ENCODE measurements at regions not wholly inside any gene's neighbourhood (a gene's known extent, or its start where the extent isn't known, plus 50 kb on each side); places are given as distances from the start of the nearest gene placed in this dataset.

- Histone ChIP-seq H3K27ac (no peak overlapping the region), H3K27me3 (no peaks in the 10 kb centered on the region), H3K9me3 (no peaks in the 10 kb centered on the region), H3K4me3 (no peak overlapping the region), H3K4me1 (no peaks in the 10 kb centered on the region), H3K36me3 (ENCODE audit: low read depth, missing control alignments) (no peaks in the 10 kb centered on the region)
- TF ChIP-seq CTCF (IDR thresholded peaks at IDR 0.05) (no peak), POLR2A (IDR thresholded peaks at IDR 0.05) (no peak)
- no peak for DNase-seq
- intact Hi-C loops (cut with DNase I; ENCODE audit: low total_unique reads): no loop called here
Measured at GRCh38 chr2:208980321-208980720, 443.5 kb upstream of the MAP2 start.

- Histone ChIP-seq H3K4me3 (no peak overlapping the region), H3K27ac (no peak overlapping the region), H3K27me3 (no peaks in the 10 kb centered on the region), H3K36me3 (ENCODE audit: low read depth, missing control alignments) (no peaks in the 10 kb centered on the region), H3K9me3 (no peaks in the 10 kb centered on the region), H3K4me1 (no peaks in the 10 kb centered on the region)
- 93 to 98% methylated on average over 3 of the region's 3 CpGs for WGBS, 2 donors
- no peak for DNase-seq
- TF ChIP-seq POLR2A (IDR thresholded peaks at IDR 0.05): no peak
- TF ChIP-seq CTCF (IDR thresholded peaks at IDR 0.05): no peak
- intact Hi-C loops (cut with DNase I; ENCODE audit: low total_unique reads): no loop called here
Measured at GRCh38 chr2:208982831-208983230, 441.0 kb upstream of the MAP2 start.

- H3K27ac ChIP-seq: no peak overlapping the region
- H3K36me3 ChIP-seq (ENCODE audit: low read depth, missing control alignments): no peaks in the 10 kb centered on the region
- intact Hi-C loops (cut with DNase I; ENCODE audit: low total_unique reads): no loop called here
- H3K4me3 ChIP-seq: no peak overlapping the region
- TF ChIP-seq CTCF (IDR thresholded peaks at IDR 0.05) (no peak), POLR2A (IDR thresholded peaks at IDR 0.05) (no peak)
- H3K9me3 ChIP-seq: no peaks in the 10 kb centered on the region
- no peaks in the 10 kb centered on the region for H3K4me1 ChIP-seq
- no peak for DNase-seq
- 73 to 83% methylated on average over 3 of the region's 3 CpGs for WGBS, 2 donors
- H3K27me3 ChIP-seq: no peaks in the 10 kb centered on the region
Measured at GRCh38 chr2:208983486-208983885, 440.4 kb upstream of the MAP2 start.

GRCh38 chr2:208984376-208985090, 439.3 kb upstream of the MAP2 start:
- WGBS, 2 donors: 63 to 74% methylated on average over 6 of the region's 6 CpGs
- no peaks in the 10 kb centered on the region for H3K27me3 ChIP-seq
- no peak overlapping the region for H3K27ac ChIP-seq
- no peaks in the 10 kb centered on the region for H3K9me3 ChIP-seq
- TF ChIP-seq CTCF (IDR thresholded peaks at IDR 0.05): no peak
- no peak for TF ChIP-seq POLR2A (IDR thresholded peaks at IDR 0.05)
- no peaks in the 10 kb centered on the region for H3K36me3 ChIP-seq (ENCODE audit: low read depth, missing control alignments)
- no peaks in the 10 kb centered on the region for H3K4me1 ChIP-seq
- intact Hi-C loops (cut with DNase I; ENCODE audit: low total_unique reads): no loop called here
- H3K4me3 ChIP-seq: no peak overlapping the region
- DNase-seq: peak; percentile 23

GRCh38 chr2:208985644-208986043, 438.2 kb upstream of the MAP2 start:
- no peak for DNase-seq
- intact Hi-C loops (cut with DNase I; ENCODE audit: low total_unique reads): no loop called here
- H3K36me3 ChIP-seq (ENCODE audit: low read depth, missing control alignments): no peaks in the 10 kb centered on the region
- 49 to 61% methylated on average over 5 of the region's 5 CpGs for WGBS, 2 donors
- no peaks in the 10 kb centered on the region for H3K27me3 ChIP-seq
- TF ChIP-seq POLR2A (IDR thresholded peaks at IDR 0.05): no peak
- no peak for TF ChIP-seq CTCF (IDR thresholded peaks at IDR 0.05)
- H3K4me1 ChIP-seq: no peaks in the 10 kb centered on the region
- no peak overlapping the region for H3K27ac ChIP-seq
- H3K4me3 ChIP-seq: no peak overlapping the region
- H3K9me3 ChIP-seq: no peaks in the 10 kb centered on the region
